8988T (cell line): ENCODE measurements at regions not wholly inside any gene's neighbourhood (a gene's known extent, or its start where the extent isn't known, plus 50 kb on each side); places are given as distances from the start of the nearest gene placed in this dataset.

Experiments used
- DNase-seq: peaks from one replicate; pipeline ENCODE4 v3.0.0; 2011

- DNase-seq: no peak
These were observed 98.1 kb upstream of the COL21A1 start for GRCh38 chr6:56345376-56345995.

GRCh38 chr6:56343295-56343694 lies 95.9 kb upstream of the COL21A1 start:
- no peak for DNase-seq

- DNase-seq: no peak
These were observed 92.1 kb upstream of the COL21A1 start for GRCh38 chr6:56339524-56339923.

- DNase-seq: no peak
These were observed 88.3 kb upstream of the COL21A1 start for GRCh38 chr6:56335726-56336125.

- DNase-seq: no peak
These were observed 87.6 kb upstream of the COL21A1 start for GRCh38 chr6:56334937-56335336.

GRCh38 chr6:56329271-56330050 lies 82.1 kb upstream of the COL21A1 start:
- DNase-seq: no peak

- DNase-seq: no peak
These were observed 81.3 kb upstream of the COL21A1 start for GRCh38 chr6:56328728-56329090.

GRCh38 chr6:56327946-56328727 lies 80.8 kb upstream of the COL21A1 start:
- no peak for DNase-seq

- no peak for DNase-seq
These were observed 77.0 kb upstream of the COL21A1 start for GRCh38 chr6:56324396-56324795.

- DNase-seq: no peak
These were observed 71.5 kb upstream of the COL21A1 start for GRCh38 chr6:56318851-56319250.

GRCh38 chr6:56314683-56315523 lies 67.5 kb upstream of the COL21A1 start:
- no peak for DNase-seq

- DNase-seq: no peak
These were observed 64.4 kb upstream of the COL21A1 start for GRCh38 chr6:56311533-56312448.

GRCh38 chr6:56311061-56311460 lies 63.7 kb upstream of the COL21A1 start:
- DNase-seq: no peak

GRCh38 chr6:56310241-56310640 lies 62.9 kb upstream of the COL21A1 start:
- DNase-seq: no peak

GRCh38 chr6:56299916-56300315 lies 52.5 kb upstream of the COL21A1 start:
- DNase-seq: no peak

- no peak for DNase-seq
These were observed 49.9 kb upstream of the COL21A1 start for GRCh38 chr6:56297022-56297989.
